B cell (primary cell): ENCODE measurements at regions not wholly inside any gene's neighbourhood (a gene's known extent, or its start where the extent isn't known, plus 50 kb on each side); places are given as distances from the start of the nearest gene placed in this dataset.

Experiments
- ATAC-seq: fragments of 200-7000 bp; cut with Tn5 transposase; one replicate; pipeline ENCODE4 v1.10.0; 2021; ENCODE audit warnings: low read depth, mild to moderate bottlenecking, moderate number of reproducible peaks, moderate library complexity
- CTCF ChIA-PET: fragments of 350-600 bp; sonication (Branson Sonifier 250); formaldehyde crosslinking; loops from one replicate; lab custom pipeline; 2021; ENCODE audit warnings: antibody characterized with exemption, inconsistent platforms; lab: Charles Lee
- POLR2A ChIA-PET: fragments of 350-600 bp; sonication (Branson Sonifier 250); formaldehyde crosslinking; loops from one replicate; lab custom pipeline; 2021; ENCODE audit warnings: antibody characterized with exemption; lab: Charles Lee
- DNase-seq: peaks from one replicate; pipeline ENCODE4 v3.0.0; 2013
- H2AFZ ChIP-seq: 2 replicates; pipeline ENCODE4 v1.6.1; 2012; ENCODE audit warnings: mild to moderate bottlenecking, low read depth, low read length; ENCODE audit not compliant: insufficient read depth, poor library complexity, severe bottlenecking
- H3K27ac ChIP-seq, 2 donors: 1 replicate in 1 of 2; 2 replicates in 1 of 2; pipeline ENCODE4 v1.5.1; 2012 to 2013; ENCODE audit warnings: low read length in 2 of 2, mild to moderate bottlenecking in 2 of 2, moderate library complexity in 1 of 2
- H3K27me3 ChIP-seq, 4 experiments: fragments of 200-600 bp in 1 of 4; sonication (generic) in 1 of 4; replicated peaks in 1 of 4; 1 replicate in 2 of 4; 2 replicates in 2 of 4; pipeline versions ENCODE4 v1.6.1 to v1.7.0; 2013 to 2016; ENCODE audit warnings: low read length in 3 of 4, mild to moderate bottlenecking in 2 of 4, mixed read lengths in 1 of 4, moderate library complexity in 1 of 4; ENCODE audit not compliant: insufficient read depth in 4 of 4, control insufficient read depth in 3 of 4; ENCODE audit errors: control extremely low read depth in 1 of 4
- H3K36me3 ChIP-seq, 2 experiments: replicated peaks in 1 of 2; 1 replicate in 1 of 2; 2 replicates in 1 of 2; pipeline versions ENCODE4 v1.6.1 to v1.7.1; 2013; ENCODE audit warnings: low read length in 1 of 2; ENCODE audit not compliant: insufficient read depth in 2 of 2, control insufficient read depth in 1 of 2; ENCODE audit errors: control extremely low read depth in 1 of 2, extremely low read depth in 1 of 2
- H3K4me1 ChIP-seq, 2 donors: fragments of 200-600 bp in 1 of 2; sonication (generic) in 1 of 2; 1 replicate in 1 of 2; 2 replicates in 1 of 2; pipeline versions ENCODE4 v1.5.1 to v1.6.1; 2013 to 2017; ENCODE audit warnings: low read length in 2 of 2; ENCODE audit not compliant: control insufficient read depth in 2 of 2, insufficient read depth in 2 of 2
- H3K4me2 ChIP-seq: replicated peaks from 2 replicates; pipeline ENCODE3; 2012; ENCODE audit warnings: mild to moderate bottlenecking, low read depth, low read length; ENCODE audit not compliant: poor library complexity, severe bottlenecking
- H3K4me3 ChIP-seq, 5 experiments: fragments of 200-600 bp in 1 of 5; sonication (generic) in 1 of 5; 1 replicate in 3 of 5; 2 replicates in 2 of 5; pipeline versions ENCODE4 v1.5.1 to v1.7.0; 2011 to 2016; ENCODE audit warnings: low read length in 4 of 5, mild to moderate bottlenecking in 4 of 5, low read depth in 2 of 5, control low read depth in 1 of 5, moderate library complexity in 1 of 5; ENCODE audit not compliant: insufficient read depth in 1 of 5; ENCODE audit errors: control extremely low read depth in 1 of 5, extremely low read depth in 1 of 5
- H3K79me2 ChIP-seq: fragments of 200-600 bp; sonication (generic); one replicate; pipeline ENCODE4 v1.6.0; 2016; ENCODE audit warnings: low read length; ENCODE audit not compliant: control insufficient read depth, insufficient read depth
- H3K9ac ChIP-seq: fragments of 200-600 bp; sonication (generic); 2 replicates; pipeline ENCODE4 v1.6.1; 2017; ENCODE audit warnings: mild to moderate bottlenecking, low read length, moderate library complexity
- H3K9me3 ChIP-seq, 3 donors: one replicate each; pipeline versions ENCODE4 v1.6.1 to v1.7.1; 2013; ENCODE audit warnings: low read length in 2 of 3; ENCODE audit not compliant: control insufficient read depth in 2 of 3, insufficient read depth in 1 of 3; ENCODE audit errors: control extremely low read depth in 1 of 3
- H4K20me1 ChIP-seq: 2 replicates; pipeline ENCODE4 v1.6.0; 2012; ENCODE audit warnings: mild to moderate bottlenecking, low read length; ENCODE audit not compliant: insufficient read depth, control insufficient read depth, poor library complexity, severe bottlenecking
- H3K27ac Mint-ChIP-seq: one replicate; pipeline ENCODE4 v1.8.0; 2021; ENCODE audit warnings: mixed read lengths
- H3K27me3 Mint-ChIP-seq: one replicate; pipeline ENCODE4 v1.8.0; 2021; ENCODE audit warnings: mixed read lengths
- H3K4me1 Mint-ChIP-seq: one replicate; pipeline ENCODE4 v1.8.0; 2021; ENCODE audit warnings: mixed read lengths
- H3K4me3 Mint-ChIP-seq: one replicate; pipeline ENCODE4 v1.8.0; 2021; ENCODE audit warnings: mixed read lengths
- H3K9me3 Mint-ChIP-seq: one replicate; pipeline ENCODE4 v1.8.0; 2022; ENCODE audit warnings: mixed read lengths; ENCODE audit not compliant: insufficient read depth
- EZH2 ChIP-seq: IDR thresholded peaks from 2 replicates; pipeline ENCODE4 v1.6.1; 2012; ENCODE audit warnings: borderline replicate concordance, low read depth, mild to moderate bottlenecking, moderate library complexity, low read length; ENCODE audit not compliant: insufficient read depth, poor library complexity, severe bottlenecking
- WGBS: methylation state at CpG from one replicate; pipeline ENCODE4 v1.1.5; 2013; ENCODE audit warnings: missing lambda C conversion rate; ENCODE audit not compliant: insufficient coverage; 5-methylcytosine and 5-hydroxymethylcytosine counted together
- intact Hi-C: fragments of 100-400 bp; cut with micrococcal nuclease; formaldehyde crosslinking; loops from one replicate; pipeline ENCODE4 v1.10.0; 2022
- TF ChIP-seq, protein P1 (sequence below): fragments of 200-600 bp; IDR thresholded peaks from one replicate; pipeline ENCODE4 v1.8.0; 2022; ENCODE audit warnings: antibody characterized with exemption, mild to moderate bottlenecking

GRCh38 chr7:28277958-28278357, 97.4 kb upstream of the JAZF1 start:
- H3K9me3 Mint-ChIP-seq = peaks cover 5% of the 10 kb centered on the region
- no peaks in the 10 kb centered on the region for H3K4me1 Mint-ChIP-seq
- Histone ChIP-seq H3K9ac (no peak overlapping the region), H3K27me3 (no peaks in the 10 kb centered on the region), H3K36me3 (no peaks in the 10 kb centered on the region), H3K79me2 (no peaks in the 10 kb centered on the region), H3K4me3 (no peak overlapping the region), H3K9me3 (no peaks in the 10 kb centered on the region), H3K4me2 (no peak overlapping the region), H3K27ac (no peak overlapping the region), H3K4me1 (no peaks in the 10 kb centered on the region), H4K20me1 (no peaks in the 10 kb centered on the region), H2AFZ (no peak overlapping the region)
- TF ChIP-seq, protein P1, sequence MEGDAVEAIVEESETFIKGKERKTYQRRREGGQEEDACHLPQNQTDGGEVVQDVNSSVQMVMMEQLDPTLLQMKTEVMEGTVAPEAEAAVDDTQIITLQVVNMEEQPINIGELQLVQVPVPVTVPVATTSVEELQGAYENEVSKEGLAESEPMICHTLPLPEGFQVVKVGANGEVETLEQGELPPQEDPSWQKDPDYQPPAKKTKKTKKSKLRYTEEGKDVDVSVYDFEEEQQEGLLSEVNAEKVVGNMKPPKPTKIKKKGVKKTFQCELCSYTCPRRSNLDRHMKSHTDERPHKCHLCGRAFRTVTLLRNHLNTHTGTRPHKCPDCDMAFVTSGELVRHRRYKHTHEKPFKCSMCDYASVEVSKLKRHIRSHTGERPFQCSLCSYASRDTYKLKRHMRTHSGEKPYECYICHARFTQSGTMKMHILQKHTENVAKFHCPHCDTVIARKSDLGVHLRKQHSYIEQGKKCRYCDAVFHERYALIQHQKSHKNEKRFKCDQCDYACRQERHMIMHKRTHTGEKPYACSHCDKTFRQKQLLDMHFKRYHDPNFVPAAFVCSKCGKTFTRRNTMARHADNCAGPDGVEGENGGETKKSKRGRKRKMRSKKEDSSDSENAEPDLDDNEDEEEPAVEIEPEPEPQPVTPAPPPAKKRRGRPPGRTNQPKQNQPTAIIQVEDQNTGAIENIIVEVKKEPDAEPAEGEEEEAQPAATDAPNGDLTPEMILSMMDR = no peak
- TF ChIP-seq EZH2 = no peak
- POLR2A ChIA-PET = no interaction called here
- 100% methylated on average over 1 of the region's 2 CpGs for WGBS
- no peak overlapping the region for H3K4me3 Mint-ChIP-seq
- intact Hi-C loops = no loop called here
- no peak for ATAC-seq
- CTCF ChIA-PET = no interaction called here
- H3K27ac Mint-ChIP-seq = no peak overlapping the region
- no peak for DNase-seq
- H3K27me3 Mint-ChIP-seq = peaks cover 7% of the 10 kb centered on the region

DNA sequence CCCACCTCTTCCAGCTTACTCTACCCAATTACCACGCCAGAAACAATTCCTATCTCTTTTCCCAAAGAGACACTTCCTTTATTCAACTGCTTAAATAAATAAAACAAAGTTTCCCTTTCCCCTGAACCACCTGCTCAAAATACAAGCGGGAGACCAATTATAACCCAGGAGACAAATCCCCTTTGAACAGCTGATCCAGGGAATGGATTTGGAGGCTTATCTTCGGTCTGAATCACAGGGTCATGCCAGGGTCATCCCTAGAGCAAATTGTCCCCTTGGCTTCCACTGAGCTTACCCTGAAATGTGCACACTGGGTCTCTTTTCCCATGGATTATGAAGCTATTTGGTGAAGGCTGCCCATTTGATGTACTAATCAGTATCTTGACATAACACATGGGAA, 99.9 kb upstream of the JAZF1 start:
- no peak overlapping the region for H3K9ac ChIP-seq
- H4K20me1 ChIP-seq = no peaks in the 10 kb centered on the region
- TF ChIP-seq, protein P1 = no peak
- no peak for TF ChIP-seq EZH2
- H3K9me3 ChIP-seq = no peaks in the 10 kb centered on the region
- no peaks in the 10 kb centered on the region for H3K36me3 ChIP-seq
- no peak overlapping the region for H2AFZ ChIP-seq
- H3K27ac ChIP-seq = no peak overlapping the region
- CTCF ChIA-PET = no interaction called here
- Mint-ChIP-seq H3K27me3 (peaks cover 7% of the 10 kb centered on the region), H3K27ac (no peak overlapping the region), H3K4me1 (no peaks in the 10 kb centered on the region), H3K4me3 (no peak overlapping the region), H3K9me3 (peaks cover 2% of the 10 kb centered on the region)
- WGBS = 81% methylated on average over 3 of the region's 3 CpGs
- H3K4me2 ChIP-seq = no peak overlapping the region
- DNase-seq = no peak
- no peaks in the 10 kb centered on the region for H3K79me2 ChIP-seq
- no peaks in the 10 kb centered on the region for H3K27me3 ChIP-seq
- no peak for ATAC-seq
- POLR2A ChIA-PET = no interaction called here
- H3K4me1 ChIP-seq = no peaks in the 10 kb centered on the region
- H3K4me3 ChIP-seq = no peak overlapping the region
- intact Hi-C loops = no loop called here
